Subcutaneous abdominal adipose tissue (tissue), 5 donors: ENCODE measurements at regions not wholly inside any gene's neighbourhood (a gene's known extent, or its start where the extent isn't known, plus 50 kb on each side); places are given as distances from the start of the nearest gene placed in this dataset.
A peak's percentile ranks its signal among the peaks of the same experiment; 100 is the strongest.

Source experiments
- H3K27ac ChIP-seq: one replicate; pipeline ENCODE4 v1.7.0; 2013; ENCODE audit warnings: low read depth, mild to moderate bottlenecking, inconsistent platforms, low read length, moderate library complexity
- H3K27me3 ChIP-seq, 5 donors: one replicate each; pipeline ENCODE4 v1.7.0; 2013; ENCODE audit warnings: low read length in 5 of 5, inconsistent platforms in 1 of 5; ENCODE audit not compliant: control insufficient read depth in 5 of 5, insufficient read depth in 4 of 5
- H3K36me3 ChIP-seq, 5 donors: one replicate each; pipeline ENCODE4 v1.7.0; 2013; ENCODE audit warnings: low read length in 5 of 5; ENCODE audit not compliant: control insufficient read depth in 5 of 5, insufficient read depth in 5 of 5
- H3K4me1 ChIP-seq, 5 donors: one replicate each; pipeline ENCODE4 v1.7.0; 2013; ENCODE audit warnings: low read length in 5 of 5, mild to moderate bottlenecking in 3 of 5, moderate library complexity in 1 of 5; ENCODE audit not compliant: control insufficient read depth in 5 of 5, insufficient read depth in 5 of 5
- H3K4me3 ChIP-seq, 5 donors: one replicate each; pipeline ENCODE4 v1.7.0; 2013; ENCODE audit warnings: low read length in 5 of 5, low read depth in 1 of 5
- H3K9ac ChIP-seq, 5 donors: one replicate each; pipeline ENCODE4 v1.7.0; 2013; ENCODE audit warnings: low read length in 5 of 5, mild to moderate bottlenecking in 4 of 5, moderate library complexity in 3 of 5
- H3K9me3 ChIP-seq, 5 donors: one replicate each; pipeline ENCODE4 v1.7.0; 2013; ENCODE audit warnings: low read length in 5 of 5; ENCODE audit not compliant: control insufficient read depth in 5 of 5
- donor health status: healthy.
- donor health status: healthy.
- donor health status: healthy.
- donor health status: healthy.
- donor health status: healthy.

GRCh38 chr21:16571594-16571993 lies 841.8 kb downstream of the USP25 start:
- H3K4me1 ChIP-seq: no peaks in the 10 kb centered on the region
- no peak overlapping the region for H3K27ac ChIP-seq
- H3K27me3 ChIP-seq: no peaks in the 10 kb centered on the region
- H3K9ac ChIP-seq: no peak overlapping the region
- no peak overlapping the region for H3K4me3 ChIP-seq
- peaks cover 0 to 5% (median 0%) of the 10 kb centered on the region in 5 donors for H3K36me3 ChIP-seq
- H3K9me3 ChIP-seq: no peaks in the 10 kb centered on the region

- no peaks in the 10 kb centered on the region for H3K9me3 ChIP-seq
- no peaks in the 10 kb centered on the region for H3K4me1 ChIP-seq
- no peak overlapping the region for H3K27ac ChIP-seq
- H3K9ac ChIP-seq: no peak overlapping the region
- no peak overlapping the region for H3K4me3 ChIP-seq
- H3K36me3 ChIP-seq: peaks cover 0 to 4% (median 0%) of the 10 kb centered on the region in 5 donors
- H3K27me3 ChIP-seq: no peaks in the 10 kb centered on the region
These were observed 842.2 kb downstream of the USP25 start for GRCh38 chr21:16572032-16572431.

DNA sequence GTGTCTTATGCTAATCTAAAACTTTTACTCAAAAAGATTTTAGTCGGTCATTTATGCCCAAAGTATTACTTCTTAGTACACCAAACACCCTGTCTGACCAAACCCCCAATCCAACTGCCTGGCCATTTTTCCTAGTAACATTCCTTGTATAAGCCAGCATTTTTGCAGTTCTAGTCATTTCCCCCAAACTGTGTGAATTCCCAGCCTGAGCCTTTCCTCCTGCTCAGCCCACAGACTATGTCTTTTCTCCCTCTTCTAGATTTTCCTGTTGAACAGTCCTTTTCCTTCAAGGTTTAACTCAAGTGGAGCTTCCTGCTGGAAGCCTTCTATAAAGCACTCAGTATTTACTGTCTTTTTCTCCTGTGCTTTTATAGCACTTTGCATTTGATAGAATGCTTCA lies 843.8 kb downstream of the USP25 start:
- H3K36me3 ChIP-seq: no peaks in the 10 kb centered on the region
- H3K4me1 ChIP-seq: peaks cover 0 to 9% (median under 1%) of the 10 kb centered on the region in 5 donors
- no peak overlapping the region for H3K9ac ChIP-seq
- H3K9me3 ChIP-seq: no peaks in the 10 kb centered on the region
- no peak overlapping the region for H3K27ac ChIP-seq
- H3K27me3 ChIP-seq: no peaks in the 10 kb centered on the region
- H3K4me3 ChIP-seq: no peak overlapping the region

GRCh38 chr21:16577975-16578374 lies 848.2 kb downstream of the USP25 start:
- H3K9ac ChIP-seq: no peak overlapping the region
- no peaks in the 10 kb centered on the region for H3K36me3 ChIP-seq
- H3K4me1 ChIP-seq: peaks cover 0 to 33% (median 19%) of the 10 kb centered on the region in 5 donors
- no peaks in the 10 kb centered on the region for H3K27me3 ChIP-seq
- no peak overlapping the region for H3K4me3 ChIP-seq
- no peaks in the 10 kb centered on the region for H3K9me3 ChIP-seq
- H3K27ac ChIP-seq: peak overlapping the region; percentile 83

GRCh38 chr21:16578912-16579311 lies 849.1 kb downstream of the USP25 start:
- peak overlapping the region in 1 of 5 donors; percentile 40 for H3K9ac ChIP-seq
- H3K4me3 ChIP-seq: no peak overlapping the region
- H3K9me3 ChIP-seq: no peaks in the 10 kb centered on the region
- H3K27ac ChIP-seq: peak overlapping the region; percentile 83
- H3K4me1 ChIP-seq: peaks cover 0 to 33% (median 24%) of the 10 kb centered on the region in 5 donors
- no peaks in the 10 kb centered on the region for H3K36me3 ChIP-seq
- no peaks in the 10 kb centered on the region for H3K27me3 ChIP-seq

GRCh38 chr21:16579538-16579937 lies 849.8 kb downstream of the USP25 start:
- peak overlapping the region; percentile 83 for H3K27ac ChIP-seq

GRCh38 chr21:16580661-16581060 lies 850.9 kb downstream of the USP25 start:
- H3K9me3 ChIP-seq: no peaks in the 10 kb centered on the region
- peaks cover 0 to 38% (median 24%) of the 10 kb centered on the region in 5 donors for H3K4me1 ChIP-seq
- no peak overlapping the region for H3K9ac ChIP-seq
- H3K4me3 ChIP-seq: no peak overlapping the region
- H3K27ac ChIP-seq: peak overlapping the region; percentile 83
- H3K27me3 ChIP-seq: no peaks in the 10 kb centered on the region
- no peaks in the 10 kb centered on the region for H3K36me3 ChIP-seq

More at GRCh38 chr21:16579538-16579937, 849.8 kb downstream of the USP25 start:
- Histone ChIP-seq H3K9ac (peak overlapping the region in 2 of 5 donors; percentile 40 to 41), H3K4me3 (peak overlapping the region in 4 of 5 donors; percentile 12 to 40 (median 27)), H3K27me3 (no peaks in the 10 kb centered on the region), H3K36me3 (no peaks in the 10 kb centered on the region), H3K9me3 (no peaks in the 10 kb centered on the region), H3K4me1 (peaks cover 0 to 37% (median 24%) of the 10 kb centered on the region in 5 donors)

GRCh38 chr21:16583556-16583955 lies 853.8 kb downstream of the USP25 start:
- Histone ChIP-seq H3K27ac (no peak overlapping the region), H3K27me3 (no peaks in the 10 kb centered on the region), H3K9me3 (no peaks in the 10 kb centered on the region), H3K4me1 (peaks cover 0 to 49% (median 39%) of the 10 kb centered on the region in 5 donors), H3K9ac (no peak overlapping the region), H3K36me3 (no peaks in the 10 kb centered on the region), H3K4me3 (no peak overlapping the region)

DNA sequence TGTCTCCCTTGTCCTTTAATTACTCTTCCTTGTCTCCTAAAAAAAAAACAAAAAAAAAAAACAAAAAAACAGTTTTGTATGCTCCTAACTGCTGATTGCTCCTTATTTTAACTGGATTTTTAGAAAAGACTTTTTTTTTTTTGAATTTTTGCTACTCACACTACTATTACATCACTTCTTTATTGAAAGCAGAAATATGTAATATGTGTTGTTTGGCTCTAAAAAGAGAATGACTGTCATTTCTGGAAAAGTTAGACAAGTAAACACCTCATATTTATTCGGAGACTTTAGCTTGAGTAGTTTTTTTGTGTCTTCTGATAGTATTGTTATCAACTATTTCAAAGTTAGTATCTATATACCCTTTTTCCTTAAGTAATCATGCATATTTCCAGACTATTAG lies 855.0 kb downstream of the USP25 start:
- H3K27ac ChIP-seq: peak overlapping the region; percentile 63
- H3K9ac ChIP-seq: no peak overlapping the region
- peaks cover 0 to 39% (median 33%) of the 10 kb centered on the region in 5 donors for H3K4me1 ChIP-seq
- H3K27me3 ChIP-seq: no peaks in the 10 kb centered on the region
- H3K4me3 ChIP-seq: no peak overlapping the region
- no peaks in the 10 kb centered on the region for H3K9me3 ChIP-seq
- no peaks in the 10 kb centered on the region for H3K36me3 ChIP-seq

DNA sequence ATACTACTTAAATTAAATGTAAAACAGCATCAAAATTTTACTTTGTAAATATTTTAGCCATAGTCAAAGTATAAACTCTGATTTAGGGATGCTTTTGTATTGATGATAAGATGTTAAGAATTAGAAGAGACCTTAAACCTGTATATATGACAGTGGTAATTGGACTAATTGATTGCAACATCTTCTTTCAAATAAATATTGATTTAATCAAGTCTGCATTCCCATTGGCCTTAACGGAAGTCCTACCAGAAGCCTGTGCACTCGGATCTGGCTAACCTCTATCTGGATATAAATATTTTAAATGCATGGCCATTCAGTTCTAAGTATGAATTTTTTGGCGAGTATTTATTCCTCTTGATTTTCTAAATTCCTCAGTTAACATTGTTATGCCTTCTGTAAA lies 856.1 kb downstream of the USP25 start:
- Histone ChIP-seq H3K4me1 (peaks cover 0 to 38% (median 30%) of the 10 kb centered on the region in 5 donors), H3K36me3 (no peaks in the 10 kb centered on the region), H3K9me3 (no peaks in the 10 kb centered on the region), H3K27me3 (no peaks in the 10 kb centered on the region), H3K27ac (peak overlapping the region; percentile 96), H3K4me3 (no peak overlapping the region), H3K9ac (peak overlapping the region in 1 of 5 donors; percentile 8)
